Right lung (tissue), 2 donors: ENCODE measurements at regions not wholly inside any gene's neighbourhood (a gene's known extent, or its start where the extent isn't known, plus 50 kb on each side); places are given as distances from the start of the nearest gene placed in this dataset.

Source experiments
- DNase-seq, 2 donors: peaks; one replicate each; pipeline ENCODE4 v3.0.0-alpha.2; 2013

DNA sequence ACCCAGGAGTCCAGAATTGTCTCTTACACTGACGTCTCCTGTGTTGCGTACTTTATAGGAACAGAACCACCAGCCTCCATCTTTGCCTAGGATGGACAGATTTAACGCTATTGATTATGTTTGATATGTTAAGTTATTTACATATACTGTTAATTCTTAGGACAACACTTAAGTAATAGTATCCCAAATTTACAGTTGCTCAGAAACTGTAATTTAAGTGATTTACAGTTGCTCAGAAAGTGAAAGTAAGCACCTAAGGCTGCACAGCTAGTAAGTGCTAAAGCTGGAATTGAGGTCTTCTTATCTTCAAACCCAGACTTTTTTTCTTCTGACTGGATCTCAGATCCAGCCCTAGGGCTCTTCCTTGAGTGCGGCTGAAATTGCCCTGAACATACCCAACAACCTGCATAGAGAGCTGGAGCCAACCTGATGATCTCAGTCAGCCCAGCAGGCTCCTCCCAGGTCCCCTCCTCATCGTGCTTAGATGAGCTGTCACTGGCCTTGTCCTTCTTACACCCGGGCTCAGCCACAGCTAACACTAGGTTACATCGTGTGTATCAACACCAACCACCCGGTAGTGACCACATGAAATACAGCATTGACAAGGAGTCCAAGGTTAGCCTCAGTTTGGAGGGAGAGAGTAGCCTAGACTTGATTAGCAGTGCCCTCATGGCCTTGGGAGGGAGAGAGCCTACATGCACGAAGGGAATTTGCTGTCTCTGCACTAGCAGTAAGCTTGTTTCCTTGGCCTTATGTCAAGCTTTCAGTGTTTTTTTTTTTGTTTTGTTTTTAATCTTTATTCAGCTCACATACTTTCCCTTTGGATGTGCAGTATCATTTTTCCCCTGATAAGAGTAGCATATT, 111.1 kb upstream of the ARHGAP5 start:
- DNase-seq = peak in 1 of 2 donors; percentile 46

DNA sequence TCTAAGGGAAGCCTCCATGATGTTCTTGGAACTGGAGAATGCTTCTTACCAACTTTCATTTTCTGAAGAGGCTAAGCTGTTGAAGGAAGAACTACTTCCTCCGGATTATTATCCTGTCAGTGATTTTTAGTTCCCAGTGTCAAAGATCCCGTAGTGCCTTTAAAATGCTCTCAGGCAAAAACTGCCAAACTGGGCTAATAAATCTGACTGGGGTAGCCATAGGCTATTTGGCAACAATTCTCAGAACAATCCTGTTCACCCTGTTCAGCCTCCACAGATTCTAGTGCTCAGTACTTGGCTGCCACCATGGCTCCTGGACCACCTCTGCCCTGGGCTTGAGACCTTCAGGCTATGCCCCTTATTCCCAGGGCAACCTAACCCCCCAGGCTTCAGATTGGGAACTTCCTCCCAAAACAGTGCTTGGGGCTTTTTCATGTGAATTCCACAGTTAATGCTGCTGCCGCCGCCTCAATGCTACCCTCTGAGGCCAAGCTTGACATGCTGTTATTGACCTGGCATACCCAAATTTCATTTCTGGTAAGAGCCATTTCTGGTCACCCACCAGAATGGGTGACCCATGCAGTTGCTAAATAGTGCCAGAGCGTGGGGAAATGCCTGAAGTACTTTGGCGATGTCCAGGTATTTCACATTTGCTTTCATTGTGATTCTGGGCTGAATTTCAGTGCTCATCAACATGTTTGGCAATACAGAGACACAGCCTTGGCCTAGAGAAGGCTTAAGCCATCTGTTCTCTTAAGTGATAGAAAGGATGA, 110.0 kb upstream of the ARHGAP5 start:
- no peak for DNase-seq

DNA sequence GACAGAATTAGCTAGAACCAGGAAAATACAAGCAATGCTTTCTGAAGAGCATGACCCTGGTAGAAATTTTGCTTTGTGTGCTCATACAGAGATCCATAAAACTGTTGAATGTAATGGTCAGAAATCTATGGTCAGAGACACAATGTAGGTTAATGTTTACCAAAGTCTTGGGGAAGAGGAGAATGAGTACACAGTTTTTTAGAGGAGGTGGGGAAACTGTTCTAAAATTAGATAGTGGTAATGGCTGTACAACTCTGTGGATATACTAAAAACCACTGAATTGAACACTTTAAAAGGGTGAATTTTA, 109.5 kb upstream of the ARHGAP5 start:
- no peak for DNase-seq

DNA sequence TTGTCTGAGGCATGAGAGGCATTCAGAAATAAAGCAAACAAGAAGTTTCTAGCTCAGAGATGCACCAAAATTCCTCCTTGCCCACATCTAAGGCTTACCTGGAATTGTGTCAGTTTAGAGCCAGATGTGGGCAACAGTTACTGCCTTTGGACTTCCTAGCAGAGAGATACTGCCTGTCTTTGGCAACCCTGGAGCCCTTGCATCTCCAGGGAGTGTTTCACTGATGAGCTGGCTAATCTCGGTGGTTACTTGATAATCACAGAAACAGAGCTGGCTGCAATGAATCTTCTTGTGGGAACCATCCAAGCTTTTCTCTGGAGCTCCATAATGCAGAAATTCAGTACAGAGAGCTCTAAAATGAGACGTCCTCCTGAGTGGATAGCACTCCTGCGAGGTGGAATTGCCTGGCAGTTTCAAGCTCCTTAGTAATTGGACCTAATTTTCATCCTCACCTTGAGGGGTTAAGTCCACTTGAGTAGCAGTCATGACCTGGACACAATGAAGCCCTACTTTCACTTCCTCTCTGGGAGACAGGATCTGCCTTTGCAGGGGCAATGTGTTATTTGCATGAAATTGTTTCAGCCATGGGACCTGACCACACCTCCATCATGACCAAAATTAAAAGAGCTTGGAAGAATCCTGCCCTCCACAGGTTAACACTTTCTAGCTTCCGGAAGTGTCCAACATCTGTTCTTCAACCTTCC, 108.8 kb upstream of the ARHGAP5 start:
- DNase-seq = no peak

DNA sequence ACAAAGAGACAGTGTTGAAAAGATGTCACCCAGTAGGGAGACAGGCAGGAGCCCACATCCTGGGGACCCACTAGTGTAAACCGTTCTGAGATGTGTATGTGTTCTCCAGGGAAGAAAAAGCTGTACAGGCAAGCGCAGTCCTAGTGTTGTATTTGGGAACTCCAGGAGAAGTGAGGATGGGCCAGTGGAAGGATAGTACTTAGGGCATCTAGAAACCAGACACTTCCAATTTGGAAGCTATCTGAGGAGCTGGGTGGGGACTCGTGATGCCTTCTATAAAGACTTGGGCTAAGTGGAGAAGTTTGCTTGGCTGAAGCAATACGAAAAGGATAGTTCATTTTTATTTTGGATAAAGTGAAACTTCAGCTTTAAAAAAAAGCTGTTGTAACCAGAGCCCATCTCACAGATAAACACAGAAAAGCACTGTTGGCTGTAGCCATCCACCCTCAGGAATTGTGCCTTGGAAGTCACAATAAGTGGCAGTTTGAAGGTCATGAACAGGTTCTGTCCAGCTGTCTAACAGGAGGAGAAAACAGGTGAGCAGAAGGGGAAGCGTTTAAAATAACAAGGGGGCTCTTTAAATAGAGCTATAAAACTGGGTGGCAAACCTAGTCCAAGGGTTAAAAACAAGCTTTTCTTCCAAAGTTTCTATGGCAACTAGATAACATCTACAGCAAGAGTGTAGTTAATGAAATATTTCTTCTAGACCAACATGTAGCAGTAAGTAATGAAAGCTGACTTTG, 108.0 kb upstream of the ARHGAP5 start:
- DNase-seq = no peak

DNA sequence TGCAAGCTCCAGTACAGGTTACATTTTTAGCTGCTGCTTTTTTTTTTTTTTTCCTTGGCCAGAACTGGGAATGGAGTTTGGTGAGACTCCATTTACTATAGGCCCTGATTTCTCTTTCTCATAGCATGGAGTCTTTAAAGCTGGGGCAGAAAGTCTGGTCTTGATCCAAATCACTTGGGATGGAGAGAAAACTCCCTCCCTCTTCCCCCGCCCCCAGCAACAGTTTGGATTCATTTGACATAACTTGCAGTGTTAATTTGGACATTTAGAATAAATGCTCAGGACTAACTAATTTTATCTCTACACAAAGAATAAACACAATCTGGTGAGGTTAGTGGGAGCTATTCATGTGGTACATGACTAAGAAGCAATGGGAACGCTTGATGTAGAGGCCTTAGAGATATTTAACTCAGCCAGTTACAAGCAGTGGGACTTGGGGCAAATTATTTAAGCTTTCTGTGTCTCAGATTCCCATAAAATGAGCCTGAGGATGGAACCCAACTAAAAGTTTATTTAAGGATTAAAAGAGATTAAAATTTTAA, 107.3 kb upstream of the ARHGAP5 start:
- no peak for DNase-seq

DNA sequence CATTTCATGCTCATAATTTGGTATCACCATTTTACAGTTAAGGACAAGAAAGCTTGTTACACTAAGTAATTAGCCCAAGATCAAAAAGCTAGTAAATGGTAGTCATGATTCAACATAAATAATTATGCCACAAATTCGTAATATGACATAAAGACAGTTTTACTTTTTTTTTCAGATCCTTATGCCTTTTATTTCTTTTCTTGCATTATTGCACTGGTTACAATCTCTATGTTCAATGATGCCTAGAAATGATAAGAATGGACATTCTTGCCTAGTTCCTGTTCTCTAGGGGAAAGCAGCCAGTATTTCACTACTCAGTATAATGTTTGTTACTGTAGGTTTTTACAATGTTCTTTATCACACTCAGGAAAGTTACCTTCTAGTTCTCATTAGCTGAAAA, 106.4 kb upstream of the ARHGAP5 start:
- no peak for DNase-seq

DNA sequence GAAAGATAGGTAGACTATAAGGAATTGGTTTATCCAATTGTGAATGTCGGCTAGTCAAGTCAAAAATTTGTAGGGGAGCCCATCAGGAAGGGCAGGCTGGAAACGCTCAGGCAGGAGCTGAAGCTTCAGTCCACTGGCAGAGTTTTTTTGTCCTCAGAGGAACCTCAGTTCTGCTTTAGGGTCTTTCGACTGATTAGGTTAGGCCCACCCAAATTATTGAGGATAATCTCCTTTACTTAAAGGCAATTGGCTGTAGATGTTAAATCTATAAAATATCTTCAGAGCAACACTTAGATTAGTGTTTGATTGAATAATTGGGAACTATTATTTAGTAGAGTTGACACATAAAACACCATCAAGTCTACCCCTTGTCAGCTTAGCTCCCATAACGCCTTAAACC, 105.5 kb upstream of the ARHGAP5 start:
- DNase-seq = no peak

DNA sequence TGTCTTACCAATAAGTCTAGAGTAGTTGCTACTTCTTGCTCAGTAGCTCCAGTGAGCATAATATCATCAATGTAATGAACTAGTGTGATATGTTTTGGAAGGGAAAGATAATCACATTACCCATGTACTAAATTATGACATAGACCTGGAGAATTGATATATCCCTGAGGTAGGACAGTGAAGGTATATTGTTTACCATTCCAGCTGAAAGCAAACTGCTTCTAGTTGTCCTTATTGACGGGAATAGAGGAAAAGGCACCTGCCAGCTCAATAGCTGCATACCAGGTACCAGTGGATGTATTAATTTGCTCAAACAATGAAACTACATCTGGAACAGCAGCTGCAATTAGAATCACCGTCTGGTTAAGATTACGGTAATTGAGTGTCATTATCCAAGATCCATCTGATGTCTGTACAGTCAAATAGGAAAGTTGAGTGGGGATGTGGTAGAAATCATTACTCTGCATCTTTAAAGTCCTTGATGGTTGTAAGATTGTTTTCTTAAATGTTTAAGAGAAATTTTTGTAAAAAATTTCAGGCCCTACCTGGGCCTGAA, 100.0 kb upstream of the ARHGAP5 start:
- DNase-seq = no peak

DNA sequence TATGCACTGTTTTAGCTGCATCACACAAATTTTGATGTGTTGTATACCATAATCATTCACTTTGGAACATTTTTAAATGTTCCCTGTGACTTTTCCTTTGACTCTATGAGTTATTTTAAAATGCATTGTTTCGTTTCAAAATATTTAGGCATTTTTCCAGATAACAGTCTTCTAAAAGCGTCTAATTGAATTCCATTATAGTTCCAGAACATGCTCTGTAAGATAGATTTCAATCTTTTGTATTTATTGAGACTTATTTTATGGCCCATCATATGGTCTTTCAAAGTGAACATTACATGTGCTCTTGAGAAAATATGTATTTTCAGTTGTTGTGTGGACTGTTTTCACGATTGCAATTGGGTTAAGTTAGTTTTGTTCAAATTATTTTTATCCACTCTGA, 98.7 kb upstream of the ARHGAP5 start:
- no peak for DNase-seq

DNA sequence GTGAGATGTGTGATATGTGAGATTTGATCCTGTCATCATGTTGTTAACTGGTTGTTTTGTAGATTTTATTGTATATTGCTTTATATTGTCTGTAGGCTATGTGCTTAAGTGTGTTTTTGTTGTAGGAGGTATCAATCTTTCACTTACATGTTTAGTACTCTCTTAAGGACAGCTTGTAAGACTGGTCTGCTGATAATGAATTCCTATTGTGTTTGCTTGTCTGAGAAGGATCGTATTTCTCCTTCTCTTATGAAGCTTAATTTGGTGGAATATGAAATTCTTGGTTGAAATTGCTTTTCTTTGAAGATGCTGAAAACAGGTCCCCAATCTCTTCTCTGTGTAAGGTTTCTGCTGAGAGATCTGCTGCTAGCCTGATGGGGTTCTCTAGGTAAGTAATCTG, 94.5 kb upstream of the ARHGAP5 start:
- no peak for DNase-seq

DNA sequence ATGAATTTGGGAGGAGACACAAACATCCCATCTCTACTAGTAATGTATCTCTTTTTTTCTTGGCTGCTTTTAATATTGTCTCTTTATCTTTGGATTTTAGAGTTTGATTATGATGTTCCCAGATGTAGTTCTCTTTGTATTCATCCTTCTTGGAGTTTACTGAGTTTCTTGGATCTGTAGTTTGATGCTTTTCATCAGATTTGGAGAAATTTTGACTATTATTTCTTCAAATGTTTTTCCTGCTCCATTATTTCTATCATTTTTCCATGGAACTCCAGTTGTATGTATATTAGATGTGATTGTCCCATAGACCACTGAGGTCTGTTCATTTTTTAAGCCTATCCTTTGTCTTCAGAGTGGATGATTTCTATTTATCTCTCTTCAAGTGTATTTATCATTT, 90.7 kb upstream of the ARHGAP5 start:
- no peak for DNase-seq

DNA sequence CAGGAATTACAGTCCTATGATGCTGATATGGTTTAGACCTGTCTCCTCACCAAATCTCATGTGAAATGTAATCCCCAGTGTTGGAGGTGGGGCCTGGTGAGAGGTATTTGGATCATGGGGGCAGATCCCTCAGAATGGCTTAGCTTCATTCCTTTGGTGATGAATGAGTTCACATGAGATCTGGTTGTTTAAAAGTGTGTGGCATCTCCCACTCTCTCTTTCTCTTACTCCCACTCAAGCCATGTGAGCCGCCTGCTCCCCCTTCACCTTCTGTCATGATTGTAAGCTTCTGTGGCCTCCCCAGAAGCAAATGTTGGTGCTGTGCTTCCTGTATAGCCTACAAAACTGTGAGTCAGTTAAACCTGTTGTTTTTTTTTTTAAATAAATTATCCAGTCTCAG, 89.4 kb upstream of the ARHGAP5 start:
- DNase-seq = no peak

DNA sequence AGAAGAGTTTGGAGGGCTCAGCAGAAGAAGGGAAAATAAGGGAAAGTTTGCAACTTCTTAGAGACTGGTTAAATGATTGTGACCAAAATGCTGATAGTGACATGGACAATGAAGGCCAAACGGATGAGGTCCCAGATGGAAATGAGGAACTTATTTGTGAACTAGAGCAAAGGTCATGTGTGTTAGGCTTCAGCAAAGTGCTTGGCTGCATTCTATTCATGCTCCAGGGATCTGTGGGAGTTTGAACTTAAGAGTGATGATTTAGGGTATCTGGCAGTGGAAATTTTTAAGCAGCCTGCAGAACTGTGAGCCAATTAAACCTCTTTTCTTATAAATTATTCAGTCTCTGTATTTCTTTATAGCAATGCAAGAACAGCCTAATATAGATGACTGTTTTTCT, 88.9 kb upstream of the ARHGAP5 start:
- no peak for DNase-seq

DNA sequence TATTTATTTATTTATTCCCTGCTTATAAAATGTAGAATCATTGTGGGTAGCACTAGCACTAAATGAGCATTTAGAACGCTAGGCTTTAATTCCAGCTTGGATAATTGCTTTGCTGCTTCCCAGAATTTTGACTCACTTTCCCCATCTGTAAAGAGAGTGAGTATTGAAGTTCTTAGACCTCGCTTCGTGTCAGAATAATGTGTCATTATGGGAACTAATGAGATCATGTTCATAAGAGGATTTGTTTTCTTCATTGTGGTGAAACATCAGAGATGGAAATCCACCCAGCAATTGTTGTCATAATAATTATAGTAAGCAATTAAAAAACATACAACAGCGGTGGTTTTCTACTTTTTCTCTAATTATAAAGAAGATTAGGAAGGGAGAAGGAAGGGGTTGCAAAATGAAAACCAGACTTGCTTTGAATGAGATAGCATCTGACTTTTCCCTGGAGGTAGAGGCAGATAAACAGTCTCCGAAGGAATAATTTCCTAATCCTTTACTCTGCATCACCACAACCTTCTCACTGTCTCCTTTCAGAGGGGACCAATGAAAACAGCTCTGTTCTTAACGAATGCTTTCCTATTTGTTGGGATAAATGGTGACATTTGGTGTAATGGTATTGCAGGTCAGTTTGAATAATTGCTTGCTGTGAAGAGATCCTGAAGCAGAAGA, 86.8 kb upstream of the ARHGAP5 start:
- no peak for DNase-seq

DNA sequence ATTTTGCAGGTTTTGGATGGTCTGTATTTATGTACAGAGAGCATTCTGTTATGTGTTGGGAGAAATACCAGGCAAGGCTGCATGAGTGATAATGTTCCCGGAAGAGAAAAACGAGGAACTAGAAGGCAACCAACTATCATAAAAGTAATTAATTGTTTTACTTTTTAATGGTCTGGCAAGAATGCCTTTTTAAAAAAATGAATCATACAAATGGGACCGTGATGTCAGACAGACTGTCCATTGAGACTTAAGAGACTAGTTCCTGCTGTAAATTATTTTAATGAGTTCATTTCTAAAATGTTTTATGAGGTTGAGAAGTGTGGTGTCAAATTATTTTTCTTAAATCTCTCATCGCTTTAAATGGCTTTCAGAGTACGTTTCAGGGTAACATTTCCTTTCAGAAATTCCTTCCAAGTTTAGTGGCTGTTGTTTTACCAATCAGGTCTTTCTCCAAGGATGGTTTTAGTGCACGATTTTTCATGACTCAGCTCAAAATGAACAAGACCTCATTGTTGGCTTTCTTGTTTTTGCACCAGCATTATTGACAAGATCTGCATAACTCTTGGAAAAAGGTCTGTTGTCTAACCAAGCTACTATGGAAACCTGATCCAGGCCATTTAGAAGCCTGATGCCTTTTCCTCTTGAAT, 86.1 kb upstream of the ARHGAP5 start:
- no peak for DNase-seq

DNA sequence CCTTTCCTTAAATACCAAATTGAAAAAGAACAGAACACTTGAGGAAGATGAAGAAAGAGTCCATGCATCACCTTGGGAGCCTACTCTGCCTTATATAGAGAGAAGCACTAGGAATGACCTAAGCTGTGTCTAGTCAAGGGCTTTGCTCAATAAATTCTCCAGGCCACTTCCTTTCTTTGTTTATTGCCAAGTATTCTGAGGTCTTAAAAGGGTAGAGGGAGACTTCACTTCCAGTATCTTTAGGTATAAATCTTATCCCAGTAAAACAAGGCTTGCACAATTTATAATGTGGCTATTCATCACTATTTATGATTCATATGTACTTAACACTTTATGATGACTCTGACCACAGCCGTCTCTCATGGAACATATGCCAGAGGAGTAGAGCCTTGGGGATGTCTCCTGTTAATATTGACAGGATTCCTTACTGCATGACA, 85.1 kb upstream of the ARHGAP5 start:
- no peak for DNase-seq

DNA sequence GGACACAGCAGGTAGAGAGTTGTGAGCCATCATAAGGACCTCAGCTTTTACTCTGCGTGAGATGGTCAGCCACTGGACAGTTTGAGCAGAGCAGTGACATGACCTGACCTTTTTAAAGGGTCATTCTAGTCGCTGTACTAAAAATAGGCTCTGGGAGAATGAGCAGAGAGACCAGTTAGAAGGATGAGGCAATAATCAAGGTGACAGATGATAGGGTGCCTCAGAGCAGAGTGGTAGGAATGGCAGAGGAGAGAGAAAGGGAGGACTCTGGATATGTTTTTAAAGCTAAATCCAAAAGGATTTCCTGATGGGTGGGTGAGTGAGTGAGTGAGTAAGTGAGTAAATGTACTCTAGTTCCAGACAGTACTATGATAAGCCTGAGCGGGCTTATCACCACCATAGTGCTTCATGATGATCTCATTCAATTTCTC, 83.6 kb upstream of the ARHGAP5 start:
- no peak for DNase-seq

DNA sequence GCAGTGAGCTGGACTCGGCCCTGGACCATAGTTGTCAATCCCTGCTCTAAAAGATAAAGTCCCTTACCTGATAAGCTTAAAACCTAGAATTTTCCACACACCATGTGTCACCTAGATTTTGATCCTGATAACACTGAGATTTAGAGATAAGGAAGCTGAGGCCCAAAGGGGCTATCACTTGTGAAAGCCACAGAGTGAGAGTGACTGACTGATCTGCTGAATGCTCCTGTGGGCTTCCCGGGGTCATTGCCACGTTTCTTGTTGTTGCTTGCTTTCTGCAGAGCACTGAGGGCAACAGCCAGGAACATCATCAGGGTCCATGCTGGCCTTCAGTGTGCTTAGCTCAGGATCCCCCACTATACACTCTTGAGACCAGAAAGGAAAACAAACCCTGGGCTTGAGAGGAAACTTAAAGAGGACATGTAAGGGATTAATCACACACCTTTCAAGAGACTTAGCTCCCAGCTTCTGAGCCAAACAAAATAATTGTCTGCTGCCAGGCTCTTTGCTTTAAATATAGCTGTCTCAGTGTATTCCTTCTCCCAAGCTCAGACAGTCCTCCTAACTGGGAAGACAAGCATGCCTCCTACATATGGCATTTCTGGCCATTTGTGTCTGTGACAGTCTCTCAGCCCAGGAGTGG, 82.6 kb upstream of the ARHGAP5 start:
- no peak for DNase-seq

DNA sequence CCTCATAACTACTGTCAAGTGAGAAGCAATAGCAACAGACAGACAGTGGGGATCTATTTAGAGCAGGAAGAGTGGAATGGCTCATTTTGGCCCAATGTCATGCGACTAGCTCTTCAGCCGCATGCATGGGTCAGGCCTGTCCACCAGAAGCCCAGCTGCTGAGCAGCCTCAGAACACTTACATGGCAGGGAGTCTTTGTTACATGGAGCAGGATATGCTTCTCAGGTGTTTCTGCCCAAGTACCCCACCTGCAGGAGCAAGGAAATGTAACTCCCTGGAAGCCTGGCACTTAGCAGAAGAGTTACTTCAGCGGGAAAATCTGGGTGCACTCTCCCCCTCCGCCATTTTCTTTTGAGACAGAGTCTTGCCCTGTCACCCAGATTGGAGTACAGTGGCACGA, 73.5 kb upstream of the ARHGAP5 start:
- no peak for DNase-seq
